ENCODE measurements at regions not wholly inside any gene's neighbourhood (a gene's known extent, or its start where the extent isn't known, plus 50 kb on each side); places are given as distances from the start of the nearest gene placed in this dataset.
"Not testable (repeated sequence)": the region's sequence is repeated elsewhere in the genome, so short reads cannot be mapped to it uniquely, and the experiment has no call there.

DNA sequence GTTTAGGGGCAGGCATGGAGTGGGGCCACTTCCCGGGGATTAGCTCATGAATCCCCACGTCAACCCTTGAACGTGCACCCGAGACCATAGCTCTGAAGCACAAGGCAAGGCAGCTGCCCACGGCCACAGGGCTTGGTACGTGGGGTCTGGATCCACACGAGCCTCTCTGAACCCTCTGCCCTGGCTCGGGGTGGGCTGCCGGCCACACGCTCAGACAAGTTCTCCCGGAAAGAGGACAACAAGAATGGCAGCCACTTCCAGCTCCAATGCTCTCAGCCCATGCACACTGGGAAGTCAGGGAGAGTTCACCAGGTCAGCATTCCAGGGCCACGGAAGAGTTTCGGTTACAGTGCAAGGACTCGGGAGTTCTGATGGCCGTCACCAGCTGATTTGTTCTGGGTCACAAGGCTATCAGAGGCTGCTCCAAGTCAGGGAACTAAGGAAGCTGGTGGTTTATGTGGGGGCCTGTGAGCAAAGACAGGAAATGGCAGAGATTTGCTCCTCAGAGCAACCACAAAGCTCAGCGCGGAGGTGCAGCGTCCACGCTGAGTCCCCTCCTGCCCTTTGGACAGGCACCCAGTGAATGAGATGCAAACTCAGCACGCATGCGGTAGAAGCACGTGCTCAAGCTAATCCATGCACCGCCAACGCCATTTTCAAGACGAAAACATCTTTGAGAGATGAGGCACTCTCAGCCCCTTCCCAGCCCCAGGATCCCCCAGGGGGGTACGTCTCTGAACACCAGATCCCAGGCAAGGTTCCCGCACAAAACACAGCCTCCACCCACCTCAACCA lies 356.4 kb downstream of the FOXL1 start:
- FAIRE-seq (no peak), DNase-seq (ENCODE audit: extremely low spot score, insufficient read length, low read depth) (no peak)

DNA sequence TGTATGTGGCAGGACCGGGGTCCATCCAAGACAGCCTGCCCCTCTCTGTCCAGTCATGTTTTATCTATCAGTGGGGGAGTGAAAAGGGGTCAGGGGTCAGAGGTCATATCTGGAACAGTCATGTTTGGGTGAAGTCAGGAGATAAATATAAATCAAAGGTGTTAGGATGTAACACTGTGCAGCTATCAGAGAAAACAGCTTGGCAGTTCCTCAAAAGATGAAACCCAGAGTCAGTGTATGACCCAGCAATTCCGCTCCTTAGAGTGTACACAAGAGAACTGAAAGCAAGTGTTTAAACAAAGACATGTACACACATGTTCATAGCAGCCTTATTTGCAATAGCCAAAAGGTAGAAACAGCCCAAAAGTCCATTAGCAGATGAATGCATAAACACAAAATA lies 361.3 kb downstream of the FOXL1 start:
- FAIRE-seq (no peak), DNase-seq (ENCODE audit: extremely low spot score, insufficient read length, low read depth) (no peak)

DNA sequence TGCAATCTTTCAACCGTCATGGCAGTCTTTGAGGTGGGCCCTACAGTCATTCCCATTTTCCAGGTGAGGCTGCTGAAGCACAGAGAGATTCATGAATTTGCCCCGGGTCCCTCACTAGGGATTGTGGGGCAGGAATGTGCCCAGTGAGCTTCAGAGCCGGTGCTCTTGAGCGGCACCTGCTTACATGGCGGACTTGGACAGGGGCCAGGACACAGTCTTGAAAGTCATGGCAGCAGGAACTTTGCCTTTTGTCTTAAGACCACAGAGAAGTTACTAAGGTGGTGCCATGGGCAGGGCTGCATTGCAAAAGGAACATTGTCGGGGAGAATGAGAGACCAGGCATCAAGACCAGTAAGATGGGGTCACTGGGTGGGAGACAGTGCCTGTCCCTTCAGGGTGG lies 363.4 kb downstream of the FOXL1 start:
- DNase-seq (ENCODE audit: extremely low spot score, insufficient read length, low read depth): no peak
- no peak for FAIRE-seq

DNA sequence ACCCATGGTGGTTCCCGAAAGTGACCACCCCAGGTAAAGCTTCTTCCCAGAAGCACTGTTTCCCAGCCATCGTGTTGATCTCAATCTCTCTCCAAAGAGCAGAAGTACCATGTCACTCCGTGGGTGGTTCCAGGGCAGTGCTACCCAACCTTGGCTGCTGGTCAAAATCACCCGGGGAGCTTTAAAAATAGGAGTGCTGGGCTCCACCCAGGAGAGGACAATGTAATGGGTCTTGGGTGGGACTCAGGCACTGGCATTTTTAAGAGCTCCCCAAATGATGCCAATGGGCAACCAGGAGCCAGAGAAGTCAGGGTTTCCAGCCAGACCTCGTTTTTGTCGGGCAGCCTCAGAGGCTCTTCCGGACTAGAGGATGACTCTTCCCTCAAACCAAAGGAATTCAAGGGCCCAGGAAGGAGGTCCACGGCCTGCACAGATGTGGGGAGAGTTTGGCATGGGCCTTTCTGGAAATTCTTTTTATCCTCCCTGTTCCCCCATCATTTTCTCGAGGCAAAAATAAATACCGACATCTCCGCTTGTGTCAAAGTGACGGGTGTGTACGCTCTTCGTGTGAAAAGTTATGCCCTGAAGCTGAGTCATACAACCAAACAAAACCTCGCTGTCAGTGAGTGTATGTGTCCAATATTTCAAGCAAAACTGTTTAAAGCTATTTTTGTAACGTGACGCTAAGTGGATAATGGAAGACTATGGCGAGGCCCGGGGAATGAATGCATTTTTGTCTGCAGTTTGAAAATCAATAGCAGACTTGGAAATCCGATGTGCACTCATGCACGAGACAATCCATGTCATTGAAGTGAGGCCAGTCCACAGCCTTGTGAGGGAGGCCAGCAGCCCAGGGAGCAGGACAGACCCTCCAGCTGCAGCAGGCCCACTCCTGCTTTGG lies 364.1 kb downstream of the FOXL1 start:
- no peak for DNase-seq (ENCODE audit: extremely low spot score, insufficient read length, low read depth)
- FAIRE-seq: no peak

DNA sequence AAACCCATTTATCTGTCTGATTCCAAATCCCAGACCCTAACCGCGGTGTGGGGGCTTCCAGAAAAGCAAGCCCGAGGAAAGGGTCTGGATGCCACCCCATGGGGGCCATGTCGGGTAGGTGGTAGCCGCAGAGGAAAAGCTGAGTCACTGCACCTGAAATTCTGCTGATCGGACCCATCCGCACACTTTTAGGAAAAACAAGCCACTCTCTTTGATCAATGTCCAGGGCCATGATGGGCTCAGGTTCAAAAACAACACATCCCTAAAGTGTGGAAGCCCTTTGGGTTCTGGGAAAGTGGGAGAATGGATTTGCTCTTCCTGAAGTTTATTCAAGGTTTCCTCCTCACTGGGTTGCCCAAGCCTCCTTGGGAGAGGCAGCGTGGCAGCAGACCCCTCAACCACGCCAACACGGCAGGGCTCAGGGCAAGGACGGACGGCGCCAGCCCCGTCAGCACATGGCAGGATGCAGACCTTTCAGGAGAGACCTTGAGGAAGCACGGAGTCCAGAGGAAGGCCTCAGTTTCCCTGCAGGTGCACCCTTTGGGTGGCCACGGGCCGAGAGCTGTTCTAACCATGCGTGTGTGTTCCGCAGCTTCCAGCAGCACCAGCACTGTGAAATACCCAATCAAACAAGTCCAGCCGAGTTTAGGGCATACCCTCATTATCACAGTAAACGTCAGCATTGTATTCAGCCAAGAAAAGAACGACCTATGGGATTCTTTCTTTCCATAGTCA lies 367.0 kb downstream of the FOXL1 start:
- DNase-seq (ENCODE audit: extremely low spot score, insufficient read length, low read depth) (no peak), FAIRE-seq (no peak)

DNA sequence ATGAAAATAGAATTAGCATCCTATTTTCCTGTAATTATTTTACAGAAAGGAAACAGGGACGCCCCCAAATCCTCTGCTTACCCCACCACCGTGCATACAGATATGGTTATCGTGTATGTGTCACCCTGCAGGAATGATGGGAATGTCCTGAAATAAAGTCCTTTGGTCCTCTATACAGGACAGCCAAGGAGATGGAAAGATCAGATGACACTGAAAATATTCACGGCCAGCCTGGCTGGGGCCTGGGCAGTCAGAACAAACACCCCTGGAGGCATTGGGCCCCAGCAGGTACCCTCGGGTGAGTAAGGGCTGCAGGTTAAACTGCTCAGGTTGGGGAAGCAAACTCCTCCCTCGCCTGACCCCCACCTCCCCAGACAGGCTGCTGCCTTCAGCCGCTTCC lies 368.0 kb downstream of the FOXL1 start:
- no peak for DNase-seq (ENCODE audit: extremely low spot score, insufficient read length, low read depth)
- no peak for FAIRE-seq

DNA sequence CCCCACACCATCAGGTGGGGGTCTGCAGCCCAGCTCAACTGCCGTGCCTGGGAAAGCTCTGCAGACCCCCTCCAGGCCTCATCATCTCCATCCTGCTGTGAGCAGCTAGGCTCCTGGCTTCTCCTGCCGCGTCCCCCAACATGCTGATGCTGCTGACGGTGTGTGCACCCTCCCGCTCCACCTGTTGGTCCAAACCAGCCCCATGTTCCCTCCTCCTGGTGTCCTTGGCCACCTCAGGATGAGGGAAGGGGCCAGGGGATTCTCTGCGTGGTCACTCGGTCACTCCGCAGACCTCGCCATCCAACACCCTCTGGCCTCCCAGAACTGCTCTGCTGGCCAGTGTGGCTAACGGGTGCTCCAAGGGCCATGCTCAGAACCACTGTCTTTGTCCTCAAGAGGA lies 368.6 kb downstream of the FOXL1 start:
- no peak for FAIRE-seq
- DNase-seq (ENCODE audit: extremely low spot score, insufficient read length, low read depth): no peak

DNA sequence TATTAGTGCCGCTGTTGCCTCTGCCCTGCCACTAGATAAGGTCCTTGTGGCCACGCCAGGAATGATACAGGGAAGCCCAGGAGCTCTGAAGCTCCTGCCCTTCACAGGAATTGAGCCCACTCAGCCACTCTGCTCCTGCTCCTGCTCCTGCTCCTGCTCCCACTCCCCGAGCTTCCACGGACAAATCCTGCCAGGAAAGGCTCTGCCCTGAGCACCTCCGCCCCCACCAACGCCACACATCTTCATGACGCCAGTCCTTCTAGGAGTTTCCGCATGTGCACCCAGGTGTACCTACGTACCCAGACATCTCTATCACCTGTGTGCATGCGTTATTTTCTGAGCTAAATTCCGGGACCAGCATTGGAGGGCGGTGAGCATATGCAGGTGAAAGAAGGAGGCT lies 369.1 kb downstream of the C16orf95 start:
- DNase-seq (ENCODE audit: extremely low spot score, insufficient read length, low read depth): no peak
- FAIRE-seq: no peak

DNA sequence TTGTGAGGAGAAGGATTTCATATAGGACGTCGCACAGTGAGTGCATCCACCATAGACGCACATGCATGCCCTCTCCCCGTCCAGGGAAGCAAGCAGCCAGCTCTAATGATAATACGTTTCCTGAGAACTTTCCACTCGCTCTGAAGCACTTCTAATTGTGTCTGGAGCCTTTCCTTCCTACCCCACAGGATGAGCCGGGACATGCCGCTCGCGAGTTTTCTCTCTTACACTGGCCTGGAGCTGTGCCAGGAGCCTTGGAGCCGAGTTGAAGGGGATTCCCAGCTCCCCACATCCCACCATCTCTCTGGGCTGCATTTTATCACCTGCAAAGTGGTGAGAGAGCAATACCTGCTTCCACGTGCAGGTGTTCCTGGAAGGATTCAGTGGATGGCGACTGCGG lies 368.1 kb downstream of the C16orf95 start:
- DNase-seq (ENCODE audit: extremely low spot score, insufficient read length, low read depth) (no peak), FAIRE-seq (no peak)

DNA sequence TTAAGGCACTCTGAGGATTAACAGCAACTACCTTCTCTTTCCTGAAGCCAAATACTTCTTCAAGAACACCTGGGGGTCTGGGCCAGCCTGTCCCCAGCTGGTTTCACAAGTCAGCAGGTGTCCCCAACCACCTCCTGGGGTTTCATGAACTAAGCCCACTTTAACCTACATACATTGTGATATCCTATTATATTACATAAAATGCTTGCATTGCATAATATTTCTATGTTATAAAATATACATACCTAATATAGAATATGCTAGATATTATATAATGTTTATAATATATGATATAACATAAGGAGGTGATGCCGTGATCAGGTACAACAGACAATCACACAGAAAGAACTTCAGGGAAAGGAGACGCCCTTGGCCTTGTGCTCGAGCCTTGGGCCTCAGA lies 367.6 kb downstream of the C16orf95 start:
- FAIRE-seq (no peak), DNase-seq (ENCODE audit: extremely low spot score, insufficient read length, low read depth) (no peak)

DNA sequence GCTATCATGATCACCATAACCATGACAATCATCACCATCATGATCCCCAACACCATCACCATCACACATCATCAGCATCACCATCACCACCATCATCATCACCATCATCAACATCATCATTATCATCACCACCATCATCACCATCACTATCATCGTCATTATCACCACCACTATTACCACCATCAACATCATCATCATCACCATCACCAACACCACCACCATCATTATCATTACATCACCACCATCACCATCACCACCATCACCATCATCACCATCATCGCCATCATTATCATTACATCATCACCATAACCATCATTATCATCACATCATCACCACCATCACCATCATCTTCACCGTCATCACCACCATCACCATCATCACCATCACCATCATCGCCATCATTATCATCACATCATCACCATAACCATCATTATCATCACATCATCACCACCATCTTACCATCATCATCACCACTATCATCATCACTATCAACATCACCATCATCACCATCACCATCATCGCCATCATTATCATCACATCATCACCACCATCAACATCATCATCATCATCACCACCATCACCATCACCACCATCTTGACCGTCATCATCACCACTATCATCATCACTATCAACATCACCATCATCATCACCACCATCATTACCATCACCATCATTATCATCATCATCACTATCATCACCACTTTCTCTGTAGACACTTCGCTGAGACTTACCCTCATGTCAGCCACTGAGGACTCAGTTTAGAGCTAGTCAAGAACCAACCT lies 366.0 kb downstream of the C16orf95 start:
- DNase-seq (ENCODE audit: extremely low spot score, insufficient read length, low read depth) (no peak), FAIRE-seq (peak; percentile 26)

DNA sequence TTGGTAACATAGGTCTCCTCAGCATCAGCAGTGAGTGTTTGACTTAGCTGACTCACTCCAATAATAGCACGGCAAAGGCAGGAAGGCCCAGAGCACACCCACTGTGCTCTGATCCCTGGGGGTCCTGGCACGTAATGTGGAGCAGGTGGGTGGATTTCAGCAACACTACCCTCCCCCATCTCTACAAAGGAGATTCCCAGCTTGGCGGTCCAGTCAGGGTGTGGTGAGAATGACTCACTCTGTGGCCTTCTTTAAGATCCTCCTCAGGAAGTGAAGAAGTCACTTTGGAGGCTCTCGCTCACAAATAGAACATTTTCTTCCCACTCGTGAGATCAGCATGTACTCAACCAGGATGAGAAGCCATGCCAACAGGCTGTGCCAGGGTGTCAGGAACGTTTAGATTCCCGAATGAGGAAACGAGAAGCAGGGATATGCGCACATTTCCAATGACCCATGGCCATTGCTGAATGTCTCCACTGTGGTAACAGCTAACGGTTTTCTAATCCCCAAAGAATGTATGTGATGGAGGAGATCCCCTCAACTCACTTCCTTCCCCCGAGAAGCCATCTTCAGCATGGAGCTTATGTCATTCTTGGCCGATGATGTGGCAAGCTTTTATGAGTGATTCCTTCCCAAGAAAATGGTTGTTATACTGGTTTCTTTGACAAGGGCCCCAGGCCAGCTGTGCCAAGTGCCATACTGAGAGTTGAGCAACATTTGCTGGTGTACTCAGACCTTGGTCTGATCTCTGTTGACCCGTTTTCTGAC lies 365.2 kb downstream of the C16orf95 start:
- no peak for FAIRE-seq

DNA sequence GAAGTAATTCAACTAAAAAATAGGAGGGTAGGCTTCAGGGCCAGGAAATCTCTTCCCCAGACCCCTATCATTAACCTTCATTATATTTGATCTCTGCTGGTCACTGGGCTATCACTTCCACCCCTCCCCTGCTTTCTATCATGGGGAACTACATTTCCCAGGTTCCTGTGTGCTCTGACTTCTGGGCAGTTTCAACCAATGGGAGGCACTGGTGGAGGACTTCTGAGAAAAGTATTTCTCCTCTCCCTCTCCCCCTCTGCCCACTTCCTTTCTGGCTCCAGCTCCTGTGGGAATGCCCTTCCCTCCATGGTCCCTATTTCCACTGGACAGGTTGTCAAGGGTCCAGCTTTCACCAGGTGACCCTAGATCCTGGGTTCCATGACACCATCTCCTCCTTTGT lies 364.4 kb downstream of the C16orf95 start:
- FAIRE-seq (no peak), DNase-seq (ENCODE audit: extremely low spot score, insufficient read length, low read depth) (no peak)

More for the DNA sequence above, 365.2 kb downstream of the C16orf95 start:
- DNase-seq (ENCODE audit: extremely low spot score, insufficient read length, low read depth): no peak

DNA sequence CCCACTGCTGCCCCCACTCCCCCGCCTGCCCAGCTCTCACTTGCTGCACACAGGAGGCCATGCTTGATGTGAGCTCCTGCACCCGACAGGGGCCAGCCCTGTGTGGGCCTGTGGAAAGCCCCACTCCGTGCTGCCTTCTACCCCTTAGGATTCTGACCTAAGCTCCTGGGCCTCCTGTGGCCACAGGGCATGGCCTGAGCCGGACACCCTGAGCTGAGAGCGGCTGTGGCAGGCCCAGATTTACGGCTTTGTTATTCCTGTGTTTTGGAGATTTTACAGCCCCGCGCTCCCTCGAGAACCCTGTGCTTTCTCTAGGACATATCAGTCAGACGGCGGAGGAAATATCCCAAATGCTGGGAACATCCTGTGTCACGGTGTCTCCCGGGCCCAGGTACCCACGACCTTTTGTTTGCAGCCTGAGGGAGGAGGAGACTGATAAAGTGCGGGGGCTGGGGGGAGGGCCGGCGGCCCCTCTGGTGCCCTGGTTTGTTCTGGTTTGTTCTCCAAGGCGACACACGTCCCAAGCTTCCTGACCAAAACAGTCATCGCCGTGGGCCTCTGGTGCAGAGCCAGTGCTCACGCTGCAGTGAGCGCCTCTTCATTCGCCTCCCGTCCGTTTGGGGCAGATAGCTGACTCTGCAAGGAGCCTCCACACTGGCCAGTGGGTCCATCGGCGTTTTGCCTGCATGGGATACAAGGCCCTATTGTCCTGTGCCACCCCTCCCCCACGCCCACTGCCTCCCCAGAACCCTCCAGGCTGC lies 363.4 kb downstream of the C16orf95 start:
- DNase-seq (ENCODE audit: extremely low spot score, insufficient read length, low read depth) (no peak), FAIRE-seq (no peak)

DNA sequence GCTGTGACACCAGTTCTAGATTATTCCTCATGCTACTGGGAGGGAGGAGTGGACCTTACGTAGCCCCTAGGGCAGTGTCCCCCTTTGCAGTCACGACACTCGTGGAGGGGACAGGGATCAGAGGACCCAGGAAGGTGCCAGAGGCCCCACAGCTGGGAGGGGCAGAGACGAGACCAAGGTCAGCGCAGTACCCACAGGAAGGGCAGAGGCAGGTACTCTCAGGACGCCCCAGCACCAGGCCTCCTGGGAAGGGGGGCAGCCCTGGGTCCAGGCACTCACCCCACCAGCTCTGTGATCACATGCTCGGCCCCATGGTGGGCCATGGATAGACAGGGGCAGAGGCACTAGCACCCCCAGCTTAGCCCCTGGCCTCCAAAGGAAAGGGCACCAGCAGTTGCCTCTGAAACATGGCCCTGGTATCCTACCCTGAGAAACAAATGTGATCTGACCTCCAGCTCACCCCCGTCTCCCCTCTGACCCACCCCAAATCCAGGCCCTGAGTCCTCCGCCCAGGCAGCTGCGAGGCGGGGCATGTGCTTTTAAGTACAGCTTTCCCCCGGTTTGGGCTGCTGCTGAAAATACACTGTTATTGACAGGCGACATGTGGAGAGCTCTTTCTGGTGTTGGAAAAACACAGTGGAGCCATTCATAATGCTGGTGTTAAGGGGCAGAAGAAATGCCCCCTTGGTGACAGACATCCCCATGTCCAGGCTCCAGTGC lies 361.9 kb downstream of the C16orf95 start:
- FAIRE-seq (no peak), DNase-seq (ENCODE audit: extremely low spot score, insufficient read length, low read depth) (no peak)

DNA sequence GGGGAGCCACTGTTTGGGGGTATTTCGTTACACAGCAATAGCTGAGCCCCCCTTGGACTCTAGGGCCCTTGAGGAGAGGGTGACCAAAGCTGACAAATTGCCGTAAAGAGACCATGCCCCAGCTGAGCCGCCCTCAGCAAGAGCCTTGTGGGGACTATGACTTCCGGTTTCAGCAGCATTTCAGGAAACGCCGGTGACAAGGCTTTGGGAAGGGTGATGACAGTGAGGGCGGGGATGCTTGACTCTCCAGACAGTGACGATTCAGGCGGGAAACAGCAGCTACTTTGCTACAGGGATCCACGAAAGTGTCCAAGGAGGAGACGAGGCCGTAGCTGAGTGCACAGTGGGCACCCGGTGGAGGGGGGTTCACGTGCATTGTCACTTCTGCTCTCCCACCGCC lies 360.8 kb downstream of the C16orf95 start:
- FAIRE-seq: no peak

DNA sequence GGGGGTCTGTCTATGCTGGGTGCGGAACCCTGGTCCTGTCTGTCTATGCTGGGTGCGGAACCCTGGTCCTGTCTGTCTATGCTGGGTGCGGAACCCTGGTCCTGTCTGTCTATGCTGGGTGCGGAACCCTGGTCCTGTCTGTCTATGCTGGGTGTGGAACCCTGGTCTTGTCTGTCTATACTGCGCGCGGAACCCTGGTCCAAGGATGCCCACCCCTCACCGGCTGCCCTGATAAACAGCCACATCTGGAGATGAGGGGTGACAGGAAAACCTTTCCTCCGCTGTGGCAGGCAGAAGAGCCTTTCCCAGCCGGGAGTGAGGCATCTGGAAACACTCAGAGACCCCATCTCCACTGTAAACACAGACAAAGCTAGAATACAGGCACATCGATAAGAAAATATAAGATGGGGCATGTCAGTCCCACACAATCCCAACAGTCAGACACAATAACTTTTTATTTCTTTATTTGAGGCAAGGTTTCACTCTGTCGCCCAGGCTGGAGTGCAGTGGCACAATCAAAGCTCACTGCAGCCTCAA lies 359.5 kb downstream of the C16orf95 start:
- not testable (repeated sequence) for DNase-seq (ENCODE audit: extremely low spot score, insufficient read length, low read depth); FAIRE-seq

More for the DNA sequence above, 360.8 kb downstream of the C16orf95 start:
- DNase-seq (ENCODE audit: extremely low spot score, insufficient read length, low read depth): no peak

Measured in GM18507 (cell line).